ENCODE measurements at regions not wholly inside any gene's neighbourhood (a gene's known extent, or its start where the extent isn't known, plus 50 kb on each side); places are given as distances from the start of the nearest gene placed in this dataset.

DNA sequence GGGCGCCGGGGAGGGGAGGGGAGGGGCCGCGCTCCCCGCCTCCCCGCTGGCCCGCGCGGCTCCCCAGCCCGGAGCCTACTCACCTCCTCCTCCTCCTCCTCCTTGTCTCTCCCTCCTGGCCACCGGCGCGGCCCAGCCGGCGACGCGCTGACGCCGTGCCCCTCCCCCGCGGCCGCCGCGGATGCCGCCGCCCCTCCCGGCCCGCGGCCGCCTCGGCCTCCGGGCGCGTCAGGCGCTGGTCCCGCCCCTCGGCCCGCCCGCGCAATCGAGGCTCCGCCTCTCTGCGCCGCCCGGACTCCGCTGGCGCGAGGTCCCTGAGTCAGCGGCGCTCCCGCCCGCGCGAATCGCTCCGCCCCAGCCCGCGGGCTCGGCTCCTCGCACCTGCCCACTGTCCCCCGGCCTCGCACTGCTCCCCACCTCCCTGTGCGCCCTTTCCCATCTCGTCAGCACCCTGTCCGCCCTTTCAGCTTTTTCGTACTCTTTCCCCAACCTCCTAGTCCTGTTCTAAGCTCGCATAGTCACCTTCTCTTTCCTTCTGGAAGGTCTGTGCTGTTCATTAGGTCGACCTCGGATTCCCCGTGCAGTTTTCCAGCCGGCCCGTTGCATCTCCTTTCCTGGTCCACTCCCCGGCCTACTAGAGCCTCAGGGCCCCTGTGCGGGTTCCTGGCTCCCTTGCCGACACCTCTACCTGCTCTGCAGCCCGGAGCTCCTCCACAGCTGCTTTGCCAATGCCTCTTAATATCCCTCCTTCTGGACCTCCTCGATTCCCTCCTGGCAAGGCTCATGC lies 187.4 kb downstream of the ZEB2 start (continued):
- TF ChIP-seq, protein P1, sequence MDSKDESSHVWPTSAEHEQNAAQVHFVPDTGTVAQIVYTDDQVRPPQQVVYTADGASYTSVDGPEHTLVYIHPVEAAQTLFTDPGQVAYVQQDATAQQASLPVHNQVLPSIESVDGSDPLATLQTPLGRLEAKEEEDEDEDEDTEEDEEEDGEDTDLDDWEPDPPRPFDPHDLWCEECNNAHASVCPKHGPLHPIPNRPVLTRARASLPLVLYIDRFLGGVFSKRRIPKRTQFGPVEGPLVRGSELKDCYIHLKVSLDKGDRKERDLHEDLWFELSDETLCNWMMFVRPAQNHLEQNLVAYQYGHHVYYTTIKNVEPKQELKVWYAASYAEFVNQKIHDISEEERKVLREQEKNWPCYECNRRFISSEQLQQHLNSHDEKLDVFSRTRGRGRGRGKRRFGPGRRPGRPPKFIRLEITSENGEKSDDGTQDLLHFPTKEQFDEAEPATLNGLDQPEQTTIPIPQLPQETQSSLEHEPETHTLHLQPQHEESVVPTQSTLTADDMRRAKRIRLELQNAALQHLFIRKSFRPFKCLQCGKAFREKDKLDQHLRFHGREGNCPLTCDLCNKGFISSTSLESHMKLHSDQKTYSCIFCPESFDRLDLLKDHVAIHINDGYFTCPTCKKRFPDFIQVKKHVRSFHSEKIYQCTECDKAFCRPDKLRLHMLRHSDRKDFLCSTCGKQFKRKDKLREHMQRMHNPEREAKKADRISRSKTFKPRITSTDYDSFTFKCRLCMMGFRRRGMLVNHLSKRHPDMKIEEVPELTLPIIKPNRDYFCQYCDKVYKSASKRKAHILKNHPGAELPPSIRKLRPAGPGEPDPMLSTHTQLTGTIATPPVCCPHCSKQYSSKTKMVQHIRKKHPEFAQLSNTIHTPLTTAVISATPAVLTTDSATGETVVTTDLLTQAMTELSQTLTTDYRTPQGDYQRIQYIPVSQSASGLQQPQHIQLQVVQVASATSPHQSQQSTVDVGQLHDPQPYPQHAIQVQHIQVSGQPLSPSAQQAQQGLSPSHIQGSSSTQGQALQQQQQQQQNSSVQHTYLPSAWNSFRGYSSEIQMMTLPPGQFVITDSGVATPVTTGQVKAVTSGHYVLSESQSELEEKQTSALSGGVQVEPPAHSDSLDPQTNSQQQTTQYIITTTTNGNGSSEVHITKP (tag by site-specific recombination; IDR thresholded peaks at IDR 0.05) = 0 out of 2 replicates have a peak, but pooled peaks have one; percentile 17
- peak; percentile 71; the same call in 1 of the 2 replicates for TF ChIP-seq ZFP37 (tag by site-specific recombination; IDR thresholded peaks at IDR 0.05)
- peak; percentile 33; the same call in 1 of the 2 replicates for TF ChIP-seq KLF9 (tag by site-specific recombination; IDR thresholded peaks at IDR 0.05; ENCODE audit: low read depth)
- peak; percentile 64 for TF ChIP-seq ZNF335 (tag by site-specific recombination; conservative IDR thresholded peaks at IDR 0.05)
- TF ChIP-seq, protein P2, sequence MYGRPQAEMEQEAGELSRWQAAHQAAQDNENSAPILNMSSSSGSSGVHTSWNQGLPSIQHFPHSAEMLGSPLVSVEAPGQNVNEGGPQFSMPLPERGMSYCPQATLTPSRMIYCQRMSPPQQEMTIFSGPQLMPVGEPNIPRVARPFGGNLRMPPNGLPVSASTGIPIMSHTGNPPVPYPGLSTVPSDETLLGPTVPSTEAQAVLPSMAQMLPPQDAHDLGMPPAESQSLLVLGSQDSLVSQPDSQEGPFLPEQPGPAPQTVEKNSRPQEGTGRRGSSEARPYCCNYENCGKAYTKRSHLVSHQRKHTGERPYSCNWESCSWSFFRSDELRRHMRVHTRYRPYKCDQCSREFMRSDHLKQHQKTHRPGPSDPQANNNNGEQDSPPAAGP (tag by site-specific recombination; IDR thresholded peaks at IDR 0.05) = 0 out of 2 replicates have a peak, but pooled peaks have one; percentile 34

DNA sequence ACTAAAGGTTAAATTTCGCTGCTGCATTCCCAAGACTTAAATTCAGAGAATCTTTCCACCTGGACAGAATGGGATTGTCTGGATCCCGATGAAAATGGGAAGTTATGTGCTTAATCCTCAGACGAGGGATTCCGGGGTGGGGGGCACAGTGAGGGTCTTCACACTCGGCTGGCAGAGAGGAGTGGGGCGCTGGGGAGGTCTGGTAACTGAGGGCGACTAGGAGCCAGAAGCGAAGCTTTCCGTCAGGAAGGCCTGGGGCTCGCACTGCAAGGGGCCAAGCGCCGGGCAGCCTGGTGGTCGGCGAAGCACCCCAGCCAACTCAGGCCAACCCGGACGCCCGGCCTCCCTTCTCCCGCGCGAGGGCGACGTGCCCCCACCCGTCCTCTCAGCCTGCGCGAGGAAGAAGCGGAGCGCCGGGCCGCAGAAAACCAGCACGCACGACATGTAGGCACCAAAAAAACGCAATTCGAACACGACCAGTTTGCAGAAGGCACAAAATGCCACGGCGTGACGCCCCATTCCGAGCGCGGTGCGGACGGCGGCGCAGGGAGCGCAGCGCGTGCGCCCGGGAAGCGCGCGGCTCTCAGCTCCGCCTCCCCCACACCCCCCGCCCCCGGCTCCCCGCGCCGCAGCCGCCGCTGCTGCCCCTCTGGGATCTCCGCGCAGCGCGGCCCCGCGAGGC lies 188.1 kb downstream of the ZEB2 start:
- Histone ChIP-seq H3K27ac (ENCODE audit: extremely low read depth, low read depth, low read length) (peak overlapping the region; percentile 91), H3K4me3 (ENCODE audit: low read depth, low read length) (peak overlapping the region; percentile 67), H3K36me3 (ENCODE audit: control insufficient read depth in 2 of 2, insufficient read depth in 1 of 2, low read length in 2 of 2) (no peaks in the 10 kb centered on the region), H3K9me3 (ENCODE audit: control insufficient read depth, insufficient read depth, low read depth, low read length) (no peaks in the 10 kb centered on the region), H3K4me1 (ENCODE audit: control insufficient read depth, insufficient read depth, low read length) (no peaks in the 10 kb centered on the region)
- POLR2A ChIA-PET = interaction anchor here (0.6 kb wide), 1 partner anchor 86 kb away, joined by 5 read pairs; no protein-coding TSS in a partner anchor
- CTCF ChIA-PET = no interaction called here
- TF ChIP-seq ZNF621 (tag by site-specific recombination; IDR thresholded peaks at IDR 0.05) = no peak
- TF ChIP-seq, protein P3, sequence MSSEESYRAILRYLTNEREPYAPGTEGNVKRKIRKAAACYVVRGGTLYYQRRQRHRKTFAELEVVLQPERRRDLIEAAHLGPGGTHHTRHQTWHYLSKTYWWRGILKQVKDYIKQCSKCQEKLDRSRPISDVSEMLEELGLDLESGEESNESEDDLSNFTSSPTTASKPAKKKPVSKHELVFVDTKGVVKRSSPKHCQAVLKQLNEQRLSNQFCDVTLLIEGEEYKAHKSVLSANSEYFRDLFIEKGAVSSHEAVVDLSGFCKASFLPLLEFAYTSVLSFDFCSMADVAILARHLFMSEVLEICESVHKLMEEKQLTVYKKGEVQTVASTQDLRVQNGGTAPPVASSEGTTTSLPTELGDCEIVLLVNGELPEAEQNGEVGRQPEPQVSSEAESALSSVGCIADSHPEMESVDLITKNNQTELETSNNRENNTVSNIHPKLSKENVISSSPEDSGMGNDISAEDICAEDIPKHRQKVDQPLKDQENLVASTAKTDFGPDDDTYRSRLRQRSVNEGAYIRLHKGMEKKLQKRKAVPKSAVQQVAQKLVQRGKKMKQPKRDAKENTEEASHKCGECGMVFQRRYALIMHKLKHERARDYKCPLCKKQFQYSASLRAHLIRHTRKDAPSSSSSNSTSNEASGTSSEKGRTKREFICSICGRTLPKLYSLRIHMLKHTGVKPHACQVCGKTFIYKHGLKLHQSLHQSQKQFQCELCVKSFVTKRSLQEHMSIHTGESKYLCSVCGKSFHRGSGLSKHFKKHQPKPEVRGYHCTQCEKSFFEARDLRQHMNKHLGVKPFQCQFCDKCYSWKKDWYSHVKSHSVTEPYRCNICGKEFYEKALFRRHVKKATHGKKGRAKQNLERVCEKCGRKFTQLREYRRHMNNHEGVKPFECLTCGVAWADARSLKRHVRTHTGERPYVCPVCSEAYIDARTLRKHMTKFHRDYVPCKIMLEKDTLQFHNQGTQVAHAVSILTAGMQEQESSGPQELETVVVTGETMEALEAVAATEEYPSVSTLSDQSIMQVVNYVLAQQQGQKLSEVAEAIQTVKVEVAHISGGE (tag by site-specific recombination; conservative IDR thresholded peaks at IDR 0.05; ENCODE audit: low read depth) = peak; percentile 19; the same call in 1 of the 2 replicates
- TF ChIP-seq, protein P4, sequence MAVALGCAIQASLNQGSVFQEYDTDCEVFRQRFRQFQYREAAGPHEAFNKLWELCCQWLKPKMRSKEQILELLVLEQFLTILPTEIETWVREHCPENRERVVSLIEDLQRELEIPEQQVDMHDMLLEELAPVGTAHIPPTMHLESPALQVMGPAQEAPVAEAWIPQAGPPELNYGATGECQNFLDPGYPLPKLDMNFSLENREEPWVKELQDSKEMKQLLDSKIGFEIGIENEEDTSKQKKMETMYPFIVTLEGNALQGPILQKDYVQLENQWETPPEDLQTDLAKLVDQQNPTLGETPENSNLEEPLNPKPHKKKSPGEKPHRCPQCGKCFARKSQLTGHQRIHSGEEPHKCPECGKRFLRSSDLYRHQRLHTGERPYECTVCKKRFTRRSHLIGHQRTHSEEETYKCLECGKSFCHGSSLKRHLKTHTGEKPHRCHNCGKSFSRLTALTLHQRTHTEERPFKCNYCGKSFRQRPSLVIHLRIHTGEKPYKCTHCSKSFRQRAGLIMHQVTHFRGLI (tag by site-specific recombination; IDR thresholded peaks at IDR 0.05) = peak; percentile 74; the same call in 1 of the 2 replicates
- TF ChIP-seq ZNF555 (tag by site-specific recombination; conservative IDR thresholded peaks at IDR 0.05) = no peak
- no peak for TF ChIP-seq KLF10 (tag by site-specific recombination; IDR thresholded peaks at IDR 0.05)
- no peak for TF ChIP-seq ZNF114 (tag by site-specific recombination; IDR thresholded peaks at IDR 0.05)
- TF ChIP-seq ZNF335 (tag by site-specific recombination; conservative IDR thresholded peaks at IDR 0.05) = peak; percentile 56
- no peak for TF ChIP-seq ZNF175 (tag by site-specific recombination; IDR thresholded peaks at IDR 0.05)
- TF ChIP-seq, protein P5, sequence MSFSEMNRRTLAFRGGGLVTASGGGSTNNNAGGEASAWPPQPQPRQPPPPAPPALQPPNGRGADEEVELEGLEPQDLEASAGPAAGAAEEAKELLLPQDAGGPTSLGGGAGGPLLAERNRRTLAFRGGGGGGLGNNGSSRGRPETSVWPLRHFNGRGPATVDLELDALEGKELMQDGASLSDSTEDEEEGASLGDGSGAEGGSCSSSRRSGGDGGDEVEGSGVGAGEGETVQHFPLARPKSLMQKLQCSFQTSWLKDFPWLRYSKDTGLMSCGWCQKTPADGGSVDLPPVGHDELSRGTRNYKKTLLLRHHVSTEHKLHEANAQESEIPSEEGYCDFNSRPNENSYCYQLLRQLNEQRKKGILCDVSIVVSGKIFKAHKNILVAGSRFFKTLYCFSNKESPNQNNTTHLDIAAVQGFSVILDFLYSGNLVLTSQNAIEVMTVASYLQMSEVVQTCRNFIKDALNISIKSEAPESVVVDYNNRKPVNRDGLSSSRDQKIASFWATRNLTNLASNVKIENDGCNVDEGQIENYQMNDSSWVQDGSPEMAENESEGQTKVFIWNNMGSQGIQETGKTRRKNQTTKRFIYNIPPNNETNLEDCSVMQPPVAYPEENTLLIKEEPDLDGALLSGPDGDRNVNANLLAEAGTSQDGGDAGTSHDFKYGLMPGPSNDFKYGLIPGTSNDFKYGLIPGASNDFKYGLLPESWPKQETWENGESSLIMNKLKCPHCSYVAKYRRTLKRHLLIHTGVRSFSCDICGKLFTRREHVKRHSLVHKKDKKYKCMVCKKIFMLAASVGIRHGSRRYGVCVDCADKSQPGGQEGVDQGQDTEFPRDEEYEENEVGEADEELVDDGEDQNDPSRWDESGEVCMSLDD (tag by site-specific recombination; IDR thresholded peaks at IDR 0.05) = peak; percentile 76
- TF ChIP-seq ZBTB20 (tag by site-specific recombination; IDR thresholded peaks at IDR 0.05) = peak; percentile 48; the same call in 1 of the 2 replicates
- TF ChIP-seq, protein P6, sequence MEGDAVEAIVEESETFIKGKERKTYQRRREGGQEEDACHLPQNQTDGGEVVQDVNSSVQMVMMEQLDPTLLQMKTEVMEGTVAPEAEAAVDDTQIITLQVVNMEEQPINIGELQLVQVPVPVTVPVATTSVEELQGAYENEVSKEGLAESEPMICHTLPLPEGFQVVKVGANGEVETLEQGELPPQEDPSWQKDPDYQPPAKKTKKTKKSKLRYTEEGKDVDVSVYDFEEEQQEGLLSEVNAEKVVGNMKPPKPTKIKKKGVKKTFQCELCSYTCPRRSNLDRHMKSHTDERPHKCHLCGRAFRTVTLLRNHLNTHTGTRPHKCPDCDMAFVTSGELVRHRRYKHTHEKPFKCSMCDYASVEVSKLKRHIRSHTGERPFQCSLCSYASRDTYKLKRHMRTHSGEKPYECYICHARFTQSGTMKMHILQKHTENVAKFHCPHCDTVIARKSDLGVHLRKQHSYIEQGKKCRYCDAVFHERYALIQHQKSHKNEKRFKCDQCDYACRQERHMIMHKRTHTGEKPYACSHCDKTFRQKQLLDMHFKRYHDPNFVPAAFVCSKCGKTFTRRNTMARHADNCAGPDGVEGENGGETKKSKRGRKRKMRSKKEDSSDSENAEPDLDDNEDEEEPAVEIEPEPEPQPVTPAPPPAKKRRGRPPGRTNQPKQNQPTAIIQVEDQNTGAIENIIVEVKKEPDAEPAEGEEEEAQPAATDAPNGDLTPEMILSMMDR (tag by site-specific recombination; IDR thresholded peaks at IDR 0.05) = peak; percentile 90
- TF ChIP-seq ZNF768 (tag by site-specific recombination; IDR thresholded peaks at IDR 0.05) = no peak
- peak; percentile 72 for TF ChIP-seq ZBTB48 (tag by site-specific recombination; IDR thresholded peaks at IDR 0.05)
- 0 out of 2 replicates have a peak, but pooled peaks have one; percentile 29 for TF ChIP-seq ZNF324 (tag by site-specific recombination; IDR thresholded peaks at IDR 0.05)
- TF ChIP-seq ZNF266 (tag by site-specific recombination; IDR thresholded peaks at IDR 0.05; ENCODE audit: low read depth) = no peak
